ENCODE measurements at regions not wholly inside any gene's neighbourhood (a gene's known extent, or its start where the extent isn't known, plus 50 kb on each side); places are given as distances from the start of the nearest gene placed in this dataset.

DNA sequence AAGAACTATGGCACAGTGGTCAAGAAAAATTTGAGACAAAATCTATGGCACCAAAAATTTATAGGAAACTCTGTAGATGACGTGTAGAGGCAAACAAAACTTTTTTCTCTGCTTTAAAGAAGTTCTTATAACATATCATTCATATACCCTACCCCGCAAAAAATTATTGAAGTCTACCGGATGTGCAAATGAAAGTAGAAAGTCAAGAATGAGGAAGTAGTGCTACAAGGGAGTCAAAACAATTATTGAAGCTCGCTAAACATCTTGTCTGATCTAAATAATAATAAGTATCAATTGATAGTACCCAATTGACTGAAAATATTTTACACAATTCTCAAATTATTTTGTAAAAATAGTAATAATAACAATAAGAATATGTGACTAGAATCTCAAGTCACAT lies 398.5 kb downstream of the TAF11L14 start:
- DNase-seq (ENCODE audit: low read depth), result no peak

DNA sequence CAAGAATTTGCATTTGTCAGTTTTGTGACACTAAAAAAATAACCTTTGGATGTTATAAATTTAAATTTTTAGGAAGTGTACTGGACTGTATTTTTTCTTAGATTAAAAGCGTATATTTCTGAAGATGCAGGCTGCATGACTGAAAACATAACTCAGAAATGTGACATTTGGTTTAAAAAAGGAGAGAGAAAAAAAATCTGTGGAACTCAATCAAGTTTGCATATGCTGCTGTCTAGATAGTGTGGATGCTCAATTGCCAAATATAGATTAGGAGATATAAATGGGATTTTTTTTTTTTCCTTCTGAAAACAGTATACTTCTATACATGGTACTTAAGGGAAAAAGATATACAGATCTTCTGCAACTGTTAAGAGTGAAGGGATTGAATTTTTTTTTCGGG lies 402.3 kb downstream of the TAF11L14 start:
- no peak for DNase-seq (ENCODE audit: low read depth)

DNA sequence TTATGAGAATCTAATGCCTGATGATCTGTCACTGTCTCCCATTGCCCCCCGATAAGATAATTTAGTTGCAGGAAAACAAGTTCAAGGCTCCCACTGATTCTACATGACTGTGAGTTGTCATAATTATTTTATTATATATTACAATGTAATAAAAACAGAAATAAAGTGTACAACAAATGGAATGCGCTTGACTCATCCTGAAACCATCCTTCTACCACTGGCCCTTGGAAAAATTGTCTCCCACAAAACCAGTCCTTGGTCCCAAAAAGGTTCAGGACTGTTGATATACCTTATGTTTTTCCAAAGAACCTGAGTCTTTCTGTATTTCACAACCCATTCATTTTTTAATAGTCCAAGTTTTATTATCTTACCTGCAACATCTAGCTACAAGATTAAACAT lies 403.5 kb downstream of the TAF11L14 start:
- no peak for DNase-seq (ENCODE audit: low read depth)

DNA sequence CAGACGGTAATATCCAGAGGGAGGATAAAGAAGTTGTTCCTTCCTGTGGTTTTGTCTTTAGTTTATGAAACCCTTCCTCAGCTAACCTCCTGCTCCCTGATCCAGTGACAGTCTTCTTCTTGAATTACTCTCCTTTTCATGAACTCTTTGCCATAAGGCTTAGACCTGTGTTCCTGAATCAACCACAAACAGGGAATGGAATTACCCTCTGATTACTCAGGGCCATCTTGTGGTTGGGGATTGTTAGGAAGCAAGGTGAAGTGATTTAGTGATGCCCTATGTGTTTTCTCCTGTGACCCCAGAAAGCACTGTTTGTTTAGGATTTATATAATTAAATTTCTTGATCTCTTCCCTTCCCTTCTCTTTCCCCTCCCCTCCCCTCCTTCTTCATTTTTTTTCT lies 409.1 kb downstream of the TAF11L14 start:
- no peak for DNase-seq (ENCODE audit: low read depth)

DNA sequence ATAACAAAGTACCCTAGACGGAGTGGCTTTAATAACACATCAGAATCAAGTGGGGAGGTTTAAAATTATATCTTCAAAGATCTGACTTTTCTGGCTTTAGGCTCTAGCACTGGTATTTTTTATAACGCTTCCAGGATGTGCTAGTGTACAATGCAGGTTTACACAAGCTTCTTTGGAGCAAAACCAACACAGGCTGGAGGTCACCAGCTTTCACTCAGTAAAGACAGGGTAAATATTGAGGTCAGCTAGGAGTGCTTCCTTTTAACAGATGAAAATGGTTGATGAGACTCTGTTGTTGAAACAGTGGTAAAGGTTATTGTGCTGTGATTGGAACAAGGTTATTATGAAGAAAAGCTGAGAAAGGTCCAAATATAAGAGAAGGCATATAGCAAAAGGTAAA lies 414.2 kb downstream of the TAF11L14 start:
- no peak for DNase-seq (ENCODE audit: low read depth)

DNA sequence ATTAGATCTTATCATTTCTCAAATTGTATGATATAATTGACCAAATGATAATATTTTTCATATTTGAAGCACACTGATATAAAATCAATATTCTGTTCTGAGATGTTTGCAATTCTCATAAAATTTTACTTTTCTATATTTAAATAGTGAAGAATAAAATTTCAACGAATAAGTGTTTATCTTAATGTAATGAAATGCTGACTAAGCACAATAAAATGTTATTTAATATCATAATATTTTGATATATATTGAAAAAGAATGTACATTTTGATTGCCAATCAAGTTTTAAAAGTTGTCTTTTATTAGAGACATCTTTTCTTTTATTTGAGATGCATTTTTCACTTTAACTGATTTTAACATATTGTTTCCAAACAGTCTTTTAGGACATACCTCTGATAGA lies 416.1 kb downstream of the TAF11L14 start:
- DNase-seq (ENCODE audit: low read depth), result no peak

DNA sequence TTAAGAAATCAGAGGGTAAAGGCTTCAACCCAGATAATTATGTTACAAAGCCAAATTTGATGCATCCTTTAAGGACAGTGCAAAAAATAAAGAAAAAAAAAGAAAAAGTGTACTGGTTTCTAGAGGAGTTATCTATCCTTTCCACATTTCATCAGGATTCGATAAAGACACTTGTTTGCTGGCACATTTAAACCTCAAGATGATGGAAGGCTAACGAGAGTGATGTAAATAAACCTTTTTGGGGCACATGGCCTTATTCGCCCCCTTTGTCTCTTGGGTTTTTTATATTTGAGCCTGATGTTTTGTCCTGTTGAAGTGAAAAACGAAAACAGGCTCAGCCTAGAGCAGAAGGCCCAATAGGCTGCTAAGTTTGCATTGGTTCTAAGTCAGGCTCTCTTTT lies 416.5 kb downstream of the TAF11L14 start:
- DNase-seq (ENCODE audit: low read depth), result no peak

DNA sequence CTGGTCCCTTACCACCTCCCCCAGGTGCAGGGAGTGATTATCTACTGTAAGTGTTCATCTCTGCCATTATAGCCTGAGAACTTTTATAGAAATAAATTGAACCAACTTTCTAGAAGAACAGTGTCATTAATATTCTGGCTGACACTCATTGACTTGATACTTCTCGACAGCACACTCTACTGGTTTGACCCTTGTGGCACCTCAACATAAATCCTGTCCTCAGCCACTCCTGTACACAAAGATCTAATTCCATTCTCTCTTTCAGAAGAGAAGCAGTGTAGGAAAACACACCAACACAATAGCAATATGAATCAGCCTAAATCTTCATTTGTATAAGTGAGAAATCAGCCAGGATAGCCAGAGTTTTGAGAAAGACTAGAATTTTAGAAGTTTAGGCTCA lies 417.7 kb downstream of the TAF11L14 start:
- no peak for DNase-seq (ENCODE audit: low read depth)

DNA sequence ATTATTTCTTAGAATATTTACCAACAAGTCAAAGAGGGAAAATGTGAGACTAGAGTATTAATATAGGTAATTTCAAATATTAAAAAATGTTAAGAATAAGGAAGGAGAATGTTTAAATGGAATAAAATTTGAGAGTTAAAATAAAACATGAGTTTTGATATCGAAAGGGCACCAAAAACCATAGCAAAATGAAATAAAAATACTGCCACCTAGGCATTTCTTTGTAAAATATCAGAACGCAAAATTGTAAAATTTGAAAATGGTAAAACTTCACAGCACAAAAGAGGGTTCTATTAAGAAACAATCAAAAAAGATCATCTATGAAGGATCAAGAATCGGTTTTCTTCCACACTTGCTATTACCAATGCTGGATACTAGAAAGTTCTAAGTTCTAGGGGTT lies 418.3 kb downstream of the TAF11L14 start:
- DNase-seq (ENCODE audit: low read depth), result no peak

DNA sequence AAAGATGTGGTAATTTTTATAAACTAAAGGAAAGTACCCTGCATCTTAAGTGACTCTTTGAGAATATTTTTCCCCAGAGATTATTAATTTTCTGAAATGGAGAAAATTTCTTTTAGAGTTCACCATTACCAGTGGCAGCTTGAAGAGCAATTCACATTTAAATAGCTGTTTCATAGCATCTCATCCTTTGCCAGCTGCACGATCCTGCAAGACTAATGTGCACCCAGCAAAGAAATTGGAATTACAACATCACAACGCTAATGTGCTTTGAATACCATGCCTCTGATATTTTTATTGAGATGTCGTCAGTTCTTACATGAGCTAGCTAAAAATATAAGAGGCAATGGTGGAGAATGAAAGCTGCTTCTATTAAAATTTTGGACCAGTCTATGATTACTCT lies 423.5 kb downstream of the TAF11L14 start:
- DNase-seq (ENCODE audit: low read depth), result no peak

DNA sequence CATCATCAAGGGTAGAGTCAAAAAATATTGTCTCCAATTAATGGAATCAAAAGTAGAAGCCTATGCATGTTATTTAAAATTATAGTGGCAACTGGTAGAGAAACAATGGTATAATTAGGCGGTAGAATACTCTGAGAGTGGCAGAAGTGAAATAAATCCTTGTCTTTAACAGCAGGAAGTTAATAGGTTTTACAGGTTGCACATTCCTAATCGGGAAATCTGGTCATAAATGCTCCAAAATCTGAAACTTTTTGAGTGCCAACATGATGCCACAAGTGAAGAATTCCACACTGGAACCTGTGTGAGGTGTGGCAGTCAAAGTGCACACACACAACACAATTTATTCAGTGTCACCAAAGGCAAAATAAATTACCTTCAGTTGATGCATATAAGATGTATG lies 433.4 kb downstream of the TAF11L14 start:
- no peak for DNase-seq (ENCODE audit: low read depth)

DNA sequence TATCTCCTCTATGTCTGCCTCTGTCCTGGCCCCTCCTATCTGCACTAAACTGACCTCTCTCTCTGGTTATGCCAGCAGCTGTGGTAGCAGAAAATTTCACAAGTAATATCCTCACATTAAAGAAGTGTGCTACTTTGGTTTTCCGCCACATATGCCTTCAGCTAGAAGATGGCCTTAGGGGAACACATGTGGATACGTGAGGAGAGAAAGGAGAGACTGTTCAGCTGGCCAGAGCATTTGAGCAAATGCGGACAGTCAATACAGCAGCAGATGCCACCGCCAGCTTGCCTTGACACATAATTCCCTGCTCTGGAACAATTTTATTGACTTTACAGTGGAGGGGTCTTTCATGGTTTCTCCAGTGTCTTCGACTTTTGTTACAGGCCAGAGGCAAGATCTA lies 434.6 kb downstream of the TAF11L14 start:
- DNase-seq (ENCODE audit: low read depth), result no peak

DNA sequence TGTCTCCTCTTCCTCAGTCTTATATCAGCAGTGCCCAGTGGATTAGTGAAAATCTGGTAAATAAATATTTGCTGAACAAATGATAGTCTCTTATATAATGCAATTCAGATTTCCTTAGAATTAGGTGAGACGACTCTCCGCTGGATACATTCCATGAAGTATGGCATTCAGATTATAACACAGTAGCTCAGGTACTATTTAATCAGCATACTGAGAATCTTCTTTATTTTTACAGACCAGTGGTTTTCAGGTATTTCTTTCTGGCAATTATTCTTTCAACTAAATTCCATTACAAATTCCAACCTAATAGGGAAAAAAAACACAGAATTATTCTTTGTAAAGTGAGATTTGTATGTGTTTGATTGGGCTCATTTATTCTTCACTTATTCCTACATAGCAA lies 435.5 kb downstream of the TAF11L14 start:
- no peak for DNase-seq (ENCODE audit: low read depth)

DNA sequence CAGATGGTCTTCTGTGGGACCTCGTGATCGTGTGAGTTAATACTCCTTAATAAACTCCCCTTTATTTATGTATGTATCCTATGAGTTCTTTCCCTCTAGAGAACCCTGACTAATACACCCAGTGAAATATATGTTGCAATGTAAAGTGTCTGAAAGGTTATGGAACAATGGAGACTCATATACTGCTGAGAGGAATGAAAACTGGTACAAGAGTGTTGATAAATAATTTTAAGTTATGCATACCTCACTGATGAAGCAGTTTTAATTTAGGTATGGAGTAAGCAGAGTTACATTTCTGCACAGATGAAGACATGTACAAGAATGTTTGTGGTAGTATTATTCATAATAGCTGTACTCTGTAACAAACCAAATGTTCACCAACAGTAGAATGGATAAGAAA lies 438.3 kb downstream of the TAF11L14 start:
- no peak for DNase-seq (ENCODE audit: low read depth)

DNA sequence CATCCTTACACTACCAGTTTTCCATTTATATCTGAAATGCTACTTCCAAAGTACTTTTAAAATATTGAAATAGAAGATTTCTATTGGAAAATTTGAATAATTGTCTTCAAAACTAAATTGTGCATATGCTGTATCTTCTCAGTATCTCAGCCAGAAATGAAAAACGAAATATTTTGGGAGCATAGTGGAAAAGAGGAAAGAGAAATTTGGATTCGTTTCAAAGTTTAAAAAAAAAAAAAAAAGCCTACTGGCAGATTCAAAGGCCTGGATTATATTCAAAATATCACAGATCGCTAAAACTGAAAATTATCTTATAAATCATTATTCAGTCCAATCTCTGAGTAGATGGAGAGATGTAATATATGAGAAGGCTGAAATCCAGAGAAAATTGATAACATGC lies 440.7 kb downstream of the TAF11L14 start:
- no peak for DNase-seq (ENCODE audit: low read depth)

DNA sequence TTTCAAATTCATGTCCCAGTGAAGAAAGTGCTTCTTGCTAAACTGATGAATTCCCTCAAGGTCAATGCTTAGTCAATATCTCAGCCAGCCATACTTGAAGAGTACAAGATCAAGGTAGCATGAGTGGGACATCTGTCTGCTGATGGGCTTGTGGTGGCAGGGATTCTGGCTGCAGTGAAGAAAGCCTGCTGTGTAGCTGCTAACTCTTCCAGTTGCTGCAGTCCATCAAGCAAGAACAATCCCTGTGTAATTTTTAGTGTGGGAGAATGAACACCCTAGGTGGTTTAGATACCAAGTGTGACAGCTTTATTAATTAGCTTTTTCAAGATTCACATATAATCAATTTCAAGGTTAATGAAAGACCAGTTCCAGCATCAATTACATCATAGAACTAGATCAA lies 443.9 kb downstream of the TAF11L14 start:
- no peak for DNase-seq (ENCODE audit: low read depth)

DNA sequence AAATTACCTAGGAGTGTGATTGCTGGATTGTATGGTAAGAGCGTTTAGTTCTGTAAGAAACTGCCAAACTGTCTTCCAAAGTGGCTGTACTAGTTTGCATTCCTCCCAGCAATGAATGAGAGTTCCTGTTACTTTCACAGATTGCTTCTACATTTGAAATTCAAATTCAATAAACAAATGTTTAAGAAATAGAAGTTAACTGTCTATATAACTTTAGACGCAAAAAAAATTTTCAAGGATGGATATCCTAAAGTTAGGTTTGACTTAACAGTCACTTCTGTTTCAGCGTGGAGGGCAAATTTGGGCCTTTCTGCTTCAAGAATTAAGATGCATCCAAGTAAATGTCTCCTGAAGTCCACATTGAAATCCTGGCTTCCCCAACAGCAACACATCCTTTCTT lies 445.6 kb downstream of the TAF11L14 start:
- DNase-seq (ENCODE audit: low read depth), result no peak

DNA sequence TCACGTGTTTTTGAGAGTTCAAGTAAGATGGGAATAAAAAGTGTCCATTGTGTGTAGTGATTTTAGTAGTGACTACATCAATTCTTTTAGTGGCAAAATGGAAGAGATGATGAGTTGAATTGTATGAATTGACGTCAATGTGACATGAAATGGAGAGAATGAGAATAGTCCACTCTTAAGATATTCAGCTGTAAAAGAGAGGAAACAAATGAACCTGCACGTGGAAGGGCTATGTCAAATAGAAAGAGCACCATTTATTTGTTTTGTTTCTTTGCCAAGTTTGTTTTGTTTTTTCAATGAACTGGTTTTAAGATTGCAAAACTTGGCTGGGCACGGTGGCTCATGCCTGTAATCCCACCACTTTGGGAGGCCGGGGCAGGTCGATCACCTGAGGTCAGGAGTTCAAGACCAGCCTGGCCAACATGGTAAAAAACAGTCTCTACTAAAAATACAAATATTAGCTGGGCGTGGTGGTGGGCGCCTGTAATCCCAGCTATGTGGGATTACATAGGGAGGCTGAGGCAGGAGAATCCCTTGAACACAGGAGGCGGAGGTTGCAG lies 453.8 kb downstream of the TAF11L14 start:
- no peak for DNase-seq (ENCODE audit: low read depth)

DNA sequence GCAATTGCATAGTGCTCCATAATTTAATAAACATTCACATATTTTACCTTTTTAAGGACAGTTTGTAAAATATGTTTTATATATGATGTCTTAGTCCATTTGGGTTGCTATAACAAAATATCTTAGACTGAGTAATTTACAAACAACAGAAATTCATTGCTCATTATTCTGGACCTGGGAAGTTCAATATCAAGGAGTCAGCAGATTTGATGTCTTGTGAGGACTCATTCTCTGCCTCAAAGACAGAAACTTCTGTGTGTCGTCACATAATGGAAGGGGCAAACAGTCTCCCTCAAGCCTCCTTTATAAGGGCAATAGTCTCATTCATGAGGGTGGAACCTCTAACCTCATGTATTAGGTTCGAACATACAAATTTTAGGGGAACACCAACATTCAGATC lies 455.9 kb downstream of the TAF11L14 start:
- DNase-seq (ENCODE audit: low read depth), result no peak

DNA sequence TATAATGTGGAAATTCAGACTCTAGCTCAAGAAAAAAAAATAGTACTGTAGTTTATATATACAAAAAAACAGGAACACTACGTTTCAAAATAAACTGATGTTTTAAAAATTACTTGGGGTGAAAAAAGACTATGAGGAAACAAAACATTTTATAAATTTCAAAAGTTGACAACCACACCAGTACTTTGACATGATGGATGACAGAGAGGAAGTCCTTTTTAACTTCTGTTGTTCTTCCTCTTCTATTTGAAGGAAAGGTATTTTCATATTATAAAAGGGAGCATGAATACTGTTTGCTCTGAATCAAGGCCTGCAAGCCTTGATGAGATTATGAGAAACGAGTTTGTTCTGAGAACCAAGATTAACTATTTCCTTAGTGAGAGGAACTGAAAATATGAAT lies 456.9 kb downstream of the TAF11L14 start:
- no peak for DNase-seq (ENCODE audit: low read depth)

DNA sequence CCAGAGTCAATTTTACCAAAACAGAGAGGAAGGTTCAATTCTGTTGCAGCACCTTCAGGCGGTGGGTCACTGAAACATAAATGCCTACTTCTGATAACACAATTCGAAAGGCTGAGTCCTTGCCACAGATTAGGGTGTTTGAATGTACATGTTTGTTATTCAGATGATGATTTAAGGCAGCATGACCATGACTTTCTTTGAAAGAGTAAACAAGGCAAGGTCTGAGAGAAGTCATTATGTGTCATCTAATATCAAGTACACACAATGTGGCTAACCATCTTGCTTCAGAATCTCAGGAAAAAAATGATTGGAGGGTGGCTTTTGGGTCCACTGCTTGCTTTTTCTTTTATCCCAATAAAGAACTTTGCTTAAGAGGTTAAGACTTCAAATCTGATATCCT lies 457.5 kb downstream of the TAF11L14 start:
- DNase-seq (ENCODE audit: low read depth), result no peak

DNA sequence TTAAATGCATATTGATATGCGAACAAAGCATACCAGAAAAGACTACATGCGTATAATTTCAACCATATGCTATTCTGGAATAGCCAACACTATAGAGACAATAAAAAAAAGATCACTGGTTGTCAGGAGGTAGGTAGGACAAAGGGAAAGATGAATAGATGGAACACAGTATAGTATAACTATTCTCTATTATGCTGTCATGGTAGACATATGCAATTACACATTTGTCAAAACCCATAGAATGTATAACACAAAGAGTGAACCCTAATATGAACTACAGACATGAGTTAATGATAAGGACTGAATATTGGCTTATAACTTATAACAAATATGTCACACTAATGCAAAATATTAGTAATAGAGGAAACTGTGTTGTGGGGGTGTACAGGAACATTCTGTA lies 460.8 kb downstream of the TAF11L14 start:
- no peak for DNase-seq (ENCODE audit: low read depth)

DNA sequence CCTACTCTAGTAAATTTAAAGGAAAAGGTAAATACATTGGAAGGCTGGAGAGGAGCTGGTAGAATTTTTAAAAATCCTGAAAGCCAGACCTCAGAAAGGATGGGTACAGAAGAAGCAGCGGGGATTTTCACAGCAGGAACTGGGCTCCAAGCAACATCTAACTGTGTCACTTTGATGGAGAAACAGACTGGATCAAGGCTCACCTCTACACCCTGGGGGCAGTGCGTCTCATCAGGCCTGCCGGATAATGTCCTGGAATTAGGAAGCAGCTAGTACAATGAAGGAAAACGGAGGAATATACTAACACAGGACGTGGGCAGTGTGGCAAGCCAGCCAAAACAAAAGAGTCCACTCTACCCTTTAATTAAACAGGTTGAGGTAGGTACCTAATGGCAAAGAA lies 463.6 kb downstream of the TAF11L14 start:
- DNase-seq (ENCODE audit: low read depth), result no peak

DNA sequence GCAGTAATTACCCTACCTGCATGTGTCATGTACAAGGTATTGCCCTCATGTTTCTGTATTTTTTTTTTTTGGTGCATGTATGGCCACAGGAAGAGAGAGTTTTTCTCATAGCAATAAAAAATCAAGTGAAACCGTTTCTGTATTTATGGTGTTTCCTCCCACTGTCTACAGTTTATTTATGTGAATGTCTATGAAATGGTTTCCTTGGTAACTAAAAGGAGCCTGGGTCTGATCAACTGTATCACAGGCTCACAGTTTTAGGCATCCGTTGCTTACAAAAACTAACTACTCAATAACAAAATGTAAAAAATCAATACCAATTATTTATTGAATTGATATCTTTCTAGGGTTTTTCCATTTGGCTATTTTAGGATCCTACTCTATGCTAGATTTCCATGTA lies 464.4 kb downstream of the TAF11L14 start:
- no peak for DNase-seq (ENCODE audit: low read depth)

DNA sequence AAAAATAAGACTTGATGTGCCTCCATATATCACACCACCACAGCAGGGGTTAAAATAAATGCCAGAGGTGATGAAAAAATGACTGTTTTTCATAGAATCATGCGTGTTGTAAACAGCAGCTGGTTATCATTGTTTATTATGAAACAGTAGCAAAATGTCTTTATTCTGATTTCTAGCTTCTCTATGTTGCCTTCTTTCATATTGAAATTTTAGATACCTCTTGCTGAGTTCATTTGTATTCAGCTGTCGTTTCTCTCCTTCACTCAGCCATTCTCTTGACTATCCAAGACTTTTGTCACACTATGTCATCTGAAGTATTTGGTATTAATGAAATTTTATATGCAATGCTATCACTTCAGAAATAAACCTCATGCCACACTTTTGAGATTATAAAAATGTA lies 465.0 kb downstream of the TAF11L14 start:
- no peak for DNase-seq (ENCODE audit: low read depth)

All from M059J (cell line).